ENCODE measurements at regions not wholly inside any gene's neighbourhood (a gene's known extent, or its start where the extent isn't known, plus 50 kb on each side); places are given as distances from the start of the nearest gene placed in this dataset.

GRCh38 chr21:38668067-38668466 is 137.7 kb upstream of the ETS2 start:
- intact Hi-C loops (cut with micrococcal nuclease), result loop anchor here (2.0 to 10.0 kb wide), 2 partner anchors 45 to 137 kb away; partner anchors contain the start of gene ETS2
- no peak for DNase-seq (ENCODE audit: unreplicated experiment)
- no peak overlapping the region for H3K27ac Mint-ChIP-seq (ENCODE audit: low read depth, unreplicated experiment)
- peaks cover 45% of the 10 kb centered on the region for H3K27me3 Mint-ChIP-seq (ENCODE audit: insufficient read depth, unreplicated experiment)
- ChIA-PET POLR2A (interaction anchor here (1.1 kb wide), 1 partner anchor 9 kb away, joined by 3 read pairs; no protein-coding TSS in a partner anchor), CTCF (interaction anchor here (0.8 to 4.5 kb wide), 15 partner anchors 11 to 755 kb away, joined by 3 to 40 read pairs (median 4); no protein-coding TSS in a partner anchor)
- no peaks in the 10 kb centered on the region for H3K4me1 Mint-ChIP-seq (ENCODE audit: insufficient read depth, unreplicated experiment)
- TF ChIP-seq CTCF (IDR thresholded peaks at IDR 0.05; ENCODE audit: unreplicated experiment), result no peak
- BruUV-seq (replicated peaks), result no TSS peak
- no peak overlapping the region for H3K4me3 Mint-ChIP-seq (ENCODE audit: unreplicated experiment)
- H3K36me3 Mint-ChIP-seq (ENCODE audit: insufficient read depth, unreplicated experiment), result no peaks in the 10 kb centered on the region
- H3K9me3 Mint-ChIP-seq (ENCODE audit: unreplicated experiment), result no peaks in the 10 kb centered on the region

GRCh38 chr21:38668541-38668940 is 137.2 kb upstream of the ETS2 start:
- TF ChIP-seq CTCF (IDR thresholded peaks at IDR 0.05; ENCODE audit: unreplicated experiment), result no peak
- no TSS peak for BruUV-seq (replicated peaks)
- Mint-ChIP-seq H3K4me3 (ENCODE audit: unreplicated experiment) (no peak overlapping the region), H3K9me3 (ENCODE audit: unreplicated experiment) (no peaks in the 10 kb centered on the region), H3K4me1 (ENCODE audit: insufficient read depth, unreplicated experiment) (no peaks in the 10 kb centered on the region), H3K27ac (ENCODE audit: low read depth, unreplicated experiment) (no peak overlapping the region), H3K36me3 (ENCODE audit: insufficient read depth, unreplicated experiment) (no peaks in the 10 kb centered on the region), H3K27me3 (ENCODE audit: insufficient read depth, unreplicated experiment) (peaks cover 40% of the 10 kb centered on the region)
- ChIA-PET CTCF (interaction anchor here (0.6 to 4.5 kb wide), 22 partner anchors 9 to 754 kb away, joined by 3 to 40 read pairs (median 4); no protein-coding TSS in a partner anchor), POLR2A (interaction anchor here (0.8 to 1.9 kb wide), 3 partner anchors 9 to 469 kb away, joined by 3 to 6 read pairs (median 3); no protein-coding TSS in a partner anchor)
- intact Hi-C loops (cut with micrococcal nuclease), result loop anchor here (2.0 to 10.0 kb wide), 2 partner anchors 44 to 136 kb away; partner anchors contain the start of gene ETS2
- no peak for DNase-seq (ENCODE audit: unreplicated experiment)

- H3K36me3 Mint-ChIP-seq (ENCODE audit: insufficient read depth, unreplicated experiment), result no peaks in the 10 kb centered on the region
- peak; percentile 48 for TF ChIP-seq CTCF (IDR thresholded peaks at IDR 0.05; ENCODE audit: unreplicated experiment)
- no peak overlapping the region for H3K27ac Mint-ChIP-seq (ENCODE audit: low read depth, unreplicated experiment)
- BruUV-seq (replicated peaks), result no TSS peak
- ChIA-PET POLR2A (interaction anchor here (0.6 to 1.9 kb wide), 3 partner anchors 23 to 469 kb away, joined by 3 to 6 read pairs (median 6); no protein-coding TSS in a partner anchor), CTCF (interaction anchor here (0.5 to 4.5 kb wide), 22 partner anchors 10 to 995 kb away, joined by 3 to 40 read pairs (median 4); no protein-coding TSS in a partner anchor)
- no peaks in the 10 kb centered on the region for H3K4me1 Mint-ChIP-seq (ENCODE audit: insufficient read depth, unreplicated experiment)
- H3K4me3 Mint-ChIP-seq (ENCODE audit: unreplicated experiment), result no peak overlapping the region
- H3K27me3 Mint-ChIP-seq (ENCODE audit: insufficient read depth, unreplicated experiment), result peaks cover 34% of the 10 kb centered on the region
- no peaks in the 10 kb centered on the region for H3K9me3 Mint-ChIP-seq (ENCODE audit: unreplicated experiment)
- peak; percentile 48 for DNase-seq (ENCODE audit: unreplicated experiment)
- intact Hi-C loops (cut with micrococcal nuclease), result loop anchor here (1.0 to 10.0 kb wide), 3 partner anchors 44 to 469 kb away; partner anchors contain the start of gene ETS2
These were observed 136.5 kb upstream of the ETS2 start for GRCh38 chr21:38669186-38669585.

- H3K4me1 Mint-ChIP-seq (ENCODE audit: insufficient read depth, unreplicated experiment), result no peaks in the 10 kb centered on the region
- H3K27ac Mint-ChIP-seq (ENCODE audit: low read depth, unreplicated experiment), result no peak overlapping the region
- H3K4me3 Mint-ChIP-seq (ENCODE audit: unreplicated experiment), result no peak overlapping the region
- no peaks in the 10 kb centered on the region for H3K36me3 Mint-ChIP-seq (ENCODE audit: insufficient read depth, unreplicated experiment)
- no peak for DNase-seq (ENCODE audit: unreplicated experiment)
- POLR2A ChIA-PET, result interaction anchor here (0.5 kb wide), 1 partner anchor 368 kb away, joined by 3 read pairs; no protein-coding TSS in a partner anchor
- CTCF ChIA-PET, result interaction anchor here (1.2 to 4.5 kb wide), 7 partner anchors 8 to 474 kb away, joined by 4 to 40 read pairs (median 15); no protein-coding TSS in a partner anchor
- H3K27me3 Mint-ChIP-seq (ENCODE audit: insufficient read depth, unreplicated experiment), result peaks cover 27% of the 10 kb centered on the region
- TF ChIP-seq CTCF (IDR thresholded peaks at IDR 0.05; ENCODE audit: unreplicated experiment), result no peak
- BruUV-seq (replicated peaks), result no TSS peak
- intact Hi-C loops (cut with micrococcal nuclease), result no loop called here
- H3K9me3 Mint-ChIP-seq (ENCODE audit: unreplicated experiment), result no peaks in the 10 kb centered on the region
These were observed 134.9 kb upstream of the ETS2 start for GRCh38 chr21:38670861-38671260.

Measured in MCF 10A (cell line).